ENCODE measurements at regions not wholly inside any gene's neighbourhood (a gene's known extent, or its start where the extent isn't known, plus 50 kb on each side); places are given as distances from the start of the nearest gene placed in this dataset.

DNA sequence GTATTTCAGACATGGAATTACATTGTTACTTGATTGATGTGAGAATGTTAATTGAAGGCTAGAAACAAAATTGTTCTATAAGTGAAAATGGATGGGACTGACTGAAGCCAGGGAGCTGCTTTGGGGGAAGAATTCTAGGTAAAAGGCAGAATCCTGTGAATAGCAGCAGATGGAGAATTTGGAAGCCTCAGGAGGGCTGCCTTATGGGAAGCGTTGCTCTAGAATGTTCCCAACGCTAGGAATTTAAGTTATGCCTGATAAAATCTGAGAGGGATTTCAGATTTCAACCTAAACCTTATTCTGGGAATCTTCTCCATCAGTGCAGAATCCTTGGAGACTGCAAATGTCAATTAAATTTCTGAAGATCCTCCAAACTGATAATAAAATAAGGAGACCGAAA, 858.2 kb upstream of the FLRT2 start:
- intact Hi-C loops (cut with DNase I) = no loop called here
- H3K36me3 ChIP-seq = no peaks in the 10 kb centered on the region
- TF ChIP-seq POLR2A (IDR thresholded peaks at IDR 0.05) = no peak
- TF ChIP-seq CTCF (IDR thresholded peaks at IDR 0.05) = no peak
- no peak overlapping the region for H3K4me3 ChIP-seq
- no peak overlapping the region for H3K27ac ChIP-seq
- H3K4me1 ChIP-seq = no peaks in the 10 kb centered on the region
- DNase-seq (no peak), ATAC-seq (no peak)
- H3K9me3 ChIP-seq = peaks cover 0 to 2% (median 0%) of the 10 kb centered on the region in 4 donors
- no peaks in the 10 kb centered on the region for H3K27me3 ChIP-seq
- WGBS (ENCODE audit: insufficient coverage, low coverage, low lambda C conversion rate, missing lambda C conversion rate) = 30% methylated on average over 3 of the region's 3 CpGs

DNA sequence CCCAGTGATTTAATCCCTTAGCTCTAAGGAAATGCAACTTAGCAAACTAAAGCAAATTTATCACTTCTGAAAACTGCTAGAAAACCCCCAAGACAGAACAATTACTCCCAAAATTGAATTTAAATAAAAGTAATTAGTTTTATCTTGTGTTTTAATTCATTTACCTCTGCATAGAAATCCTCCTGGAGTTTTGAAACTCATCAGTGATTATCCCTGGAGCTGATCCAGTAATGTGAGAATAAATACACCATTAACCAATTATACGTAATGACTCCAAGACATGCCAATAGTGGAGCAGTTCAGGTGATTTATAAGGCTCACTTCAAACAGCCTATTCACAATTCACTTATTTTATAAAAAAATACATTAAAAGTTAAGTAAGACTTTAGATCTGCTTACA, 855.3 kb upstream of the FLRT2 start:
- no peaks in the 10 kb centered on the region for H3K27me3 ChIP-seq
- no peak for ATAC-seq
- H3K9me3 ChIP-seq = peaks cover 0 to 2% (median 0%) of the 10 kb centered on the region in 4 donors
- TF ChIP-seq POLR2A (IDR thresholded peaks at IDR 0.05) (no peak), CTCF (IDR thresholded peaks at IDR 0.05) (no peak)
- no peak overlapping the region for H3K4me3 ChIP-seq
- H3K4me1 ChIP-seq = no peaks in the 10 kb centered on the region
- 59% methylated on average over 1 of the region's 1 CpG for WGBS (ENCODE audit: insufficient coverage, low coverage, low lambda C conversion rate, missing lambda C conversion rate)
- intact Hi-C loops (cut with DNase I) = no loop called here
- no peak overlapping the region for H3K27ac ChIP-seq
- no peaks in the 10 kb centered on the region for H3K36me3 ChIP-seq
- no peak for DNase-seq

DNA sequence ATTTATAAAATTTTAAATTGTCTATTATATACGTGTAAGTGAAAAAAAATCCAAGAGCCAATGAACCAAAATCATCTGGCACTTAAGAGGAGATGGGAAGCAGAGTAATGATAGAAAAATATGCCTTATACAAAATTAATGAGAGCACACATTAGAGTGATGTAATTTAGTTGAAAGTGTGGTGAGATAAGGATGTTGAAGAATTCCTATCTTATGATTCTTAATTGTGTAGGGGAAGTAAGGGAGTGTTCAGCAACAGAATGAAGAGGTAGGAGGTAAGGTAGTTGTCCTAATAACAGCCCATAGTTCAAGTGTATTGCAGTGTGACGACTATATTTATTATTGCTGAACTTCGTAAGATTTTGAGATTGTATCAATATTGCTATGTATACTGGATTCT, 843.4 kb upstream of the FLRT2 start:
- ATAC-seq (no peak), DNase-seq (no peak)
- Histone ChIP-seq H3K27me3 (no peaks in the 10 kb centered on the region), H3K36me3 (no peaks in the 10 kb centered on the region), H3K27ac (no peak overlapping the region), H3K4me3 (no peak overlapping the region), H3K4me1 (no peaks in the 10 kb centered on the region), H3K9me3 (peaks cover 0 to 5% (median 0%) of the 10 kb centered on the region in 4 donors)
- intact Hi-C loops (cut with DNase I) = no loop called here
- TF ChIP-seq POLR2A (IDR thresholded peaks at IDR 0.05) = no peak
- no peak for TF ChIP-seq CTCF (IDR thresholded peaks at IDR 0.05)
- WGBS (ENCODE audit: insufficient coverage, low coverage, low lambda C conversion rate, missing lambda C conversion rate) = 33% methylated on average over 3 of the region's 3 CpGs

GRCh38 chr14:84688297-84689025, 841.5 kb upstream of the FLRT2 start:
- DNase-seq (no peak), ATAC-seq (no peak)
- no peak for TF ChIP-seq CTCF (IDR thresholded peaks at IDR 0.05)
- TF ChIP-seq POLR2A (IDR thresholded peaks at IDR 0.05) = no peak
- intact Hi-C loops (cut with DNase I) = no loop called here
- H3K27me3 ChIP-seq = no peaks in the 10 kb centered on the region
- 27% methylated on average over 7 of the region's 7 CpGs for WGBS (ENCODE audit: insufficient coverage, low coverage, low lambda C conversion rate, missing lambda C conversion rate)
- H3K9me3 ChIP-seq = peaks cover 0 to 5% (median 0%) of the 10 kb centered on the region in 4 donors
- H3K4me3 ChIP-seq = no peak overlapping the region
- no peaks in the 10 kb centered on the region for H3K4me1 ChIP-seq
- H3K27ac ChIP-seq = no peak overlapping the region
- no peaks in the 10 kb centered on the region for H3K36me3 ChIP-seq
